Activated T-helper 17 cell treated with anti-CD3 and anti-CD28 coated beads, Interleukin-2, amount 50 U/mL, for 72 hours (primary cell): ENCODE measurements at regions not wholly inside any gene's neighbourhood (a gene's known extent, or its start where the extent isn't known, plus 50 kb on each side); places are given as distances from the start of the nearest gene placed in this dataset.
"Not testable (repeated sequence)": the region's sequence is repeated elsewhere in the genome, so short reads cannot be mapped to it uniquely, and the experiment has no call there.

ENCODE experiments used
- ATAC-seq: fragments of 150-1000 bp; cut with Tn5 transposase; replicated peaks from 2 replicates; pipeline ENCODE4 v1.10.0; 2021; ENCODE audit warnings: mild to moderate bottlenecking, moderate library complexity
- H3K27ac Mint-ChIP-seq: one replicate; pipeline ENCODE4 v1.8.0; 2022; ENCODE audit warnings: mixed read lengths
- H3K27me3 Mint-ChIP-seq: one replicate; pipeline ENCODE4 v1.8.0; 2022; ENCODE audit warnings: mixed read lengths
- H3K36me3 Mint-ChIP-seq: one replicate; pipeline ENCODE4 v1.8.0; 2022; ENCODE audit warnings: low read depth, mild to moderate bottlenecking, mixed read lengths
- H3K4me1 Mint-ChIP-seq: one replicate; pipeline ENCODE4 v1.8.0; 2022; ENCODE audit warnings: mixed read lengths
- H3K4me3 Mint-ChIP-seq: one replicate; pipeline ENCODE4 v1.8.0; 2022; ENCODE audit warnings: mild to moderate bottlenecking, mixed read lengths
- H3K9me3 Mint-ChIP-seq: one replicate; pipeline ENCODE4 v1.8.0; 2022; ENCODE audit warnings: mixed read lengths

GRCh38 chr16:88274126-88274750 lies 108.5 kb upstream of the ZNF469 start:
- not testable (repeated sequence) for ATAC-seq, H3K9me3 Mint-ChIP-seq, H3K4me3 Mint-ChIP-seq, H3K4me1 Mint-ChIP-seq, H3K27ac Mint-ChIP-seq, H3K36me3 Mint-ChIP-seq
- peaks cover 20% of the 10 kb centered on the region for H3K27me3 Mint-ChIP-seq

GRCh38 chr16:88274847-88275246 lies 107.9 kb upstream of the ZNF469 start:
- Mint-ChIP-seq H3K27me3 (peaks cover 16% of the 10 kb centered on the region), H3K9me3 (no peaks in the 10 kb centered on the region), H3K27ac (no peak overlapping the region), H3K36me3 (no peaks in the 10 kb centered on the region), H3K4me3 (no peak overlapping the region), H3K4me1 (no peaks in the 10 kb centered on the region)
- no peak for ATAC-seq

DNA sequence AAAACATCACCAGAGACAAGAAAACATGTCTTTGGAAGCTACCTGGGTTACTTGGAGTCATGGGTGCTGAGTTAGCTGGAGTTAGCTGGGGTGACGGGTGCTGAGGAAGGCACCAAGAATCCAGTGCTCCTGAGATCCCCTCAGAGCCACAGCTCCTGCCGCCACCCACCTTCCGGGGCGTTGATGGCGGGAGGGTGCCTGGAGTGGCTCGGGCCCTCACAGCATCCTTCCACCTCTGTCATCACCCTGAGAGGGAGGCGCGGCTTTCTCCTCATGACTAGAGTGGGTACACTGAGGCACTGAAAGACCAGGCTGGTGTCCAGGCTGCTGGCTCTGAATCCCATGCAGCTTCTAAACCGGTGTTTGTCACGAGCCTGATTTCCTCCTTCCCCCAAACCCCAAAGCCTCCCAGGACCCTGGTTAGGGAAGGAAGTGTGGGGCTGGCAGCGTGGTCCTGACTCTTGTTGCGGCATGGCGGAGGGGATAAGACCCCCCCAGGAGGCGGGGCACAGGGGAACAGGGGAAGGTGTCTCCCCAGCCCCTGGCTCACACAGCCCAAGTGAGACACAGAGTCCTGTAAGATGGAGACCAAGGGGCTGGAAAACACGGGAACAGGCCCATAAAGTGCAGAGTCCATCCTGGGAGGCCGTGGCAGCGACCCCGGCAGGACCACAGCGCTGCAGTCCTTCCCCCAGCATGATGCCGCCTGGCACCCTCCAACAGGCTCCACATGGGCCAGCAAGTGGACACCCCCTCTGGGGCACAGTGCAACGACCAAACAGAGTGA lies 107.2 kb upstream of the ZNF469 start:
- H3K27me3 Mint-ChIP-seq: peaks cover 16% of the 10 kb centered on the region

GRCh38 chr16:88276123-88276588 lies 106.6 kb upstream of the ZNF469 start:
- H3K4me3 Mint-ChIP-seq, ATAC-seq, H3K4me1 Mint-ChIP-seq, H3K36me3 Mint-ChIP-seq, H3K27ac Mint-ChIP-seq, H3K9me3 Mint-ChIP-seq: not testable (repeated sequence)
- H3K27me3 Mint-ChIP-seq: peaks cover 13% of the 10 kb centered on the region

More for the DNA sequence above, 107.2 kb upstream of the ZNF469 start:
- not testable (repeated sequence) for H3K4me1 Mint-ChIP-seq, H3K27ac Mint-ChIP-seq, ATAC-seq, H3K9me3 Mint-ChIP-seq, H3K4me3 Mint-ChIP-seq, H3K36me3 Mint-ChIP-seq

GRCh38 chr16:88276591-88276990 lies 106.2 kb upstream of the ZNF469 start:
- H3K27me3 Mint-ChIP-seq: peaks cover 13% of the 10 kb centered on the region
- no peak overlapping the region for H3K4me3 Mint-ChIP-seq
- ATAC-seq: no peak
- no peak overlapping the region for H3K27ac Mint-ChIP-seq
- H3K36me3 Mint-ChIP-seq: no peaks in the 10 kb centered on the region
- no peaks in the 10 kb centered on the region for H3K9me3 Mint-ChIP-seq
- no peaks in the 10 kb centered on the region for H3K4me1 Mint-ChIP-seq

- Mint-ChIP-seq H3K27me3 (no peaks in the 10 kb centered on the region), H3K4me3 (no peak overlapping the region), H3K4me1 (no peaks in the 10 kb centered on the region), H3K9me3 (no peaks in the 10 kb centered on the region), H3K36me3 (no peaks in the 10 kb centered on the region), H3K27ac (no peak overlapping the region)
- ATAC-seq: no peak
Observed at GRCh38 chr16:88279998-88280397, 102.8 kb upstream of the ZNF469 start.

GRCh38 chr16:88281858-88282563 lies 100.7 kb upstream of the ZNF469 start:
- no peaks in the 10 kb centered on the region for H3K27me3 Mint-ChIP-seq
- H3K4me1 Mint-ChIP-seq: no peaks in the 10 kb centered on the region
- no peaks in the 10 kb centered on the region for H3K36me3 Mint-ChIP-seq
- H3K27ac Mint-ChIP-seq: no peak overlapping the region
- ATAC-seq: no peak
- peaks cover 2% of the 10 kb centered on the region for H3K9me3 Mint-ChIP-seq
- H3K4me3 Mint-ChIP-seq: no peak overlapping the region

DNA sequence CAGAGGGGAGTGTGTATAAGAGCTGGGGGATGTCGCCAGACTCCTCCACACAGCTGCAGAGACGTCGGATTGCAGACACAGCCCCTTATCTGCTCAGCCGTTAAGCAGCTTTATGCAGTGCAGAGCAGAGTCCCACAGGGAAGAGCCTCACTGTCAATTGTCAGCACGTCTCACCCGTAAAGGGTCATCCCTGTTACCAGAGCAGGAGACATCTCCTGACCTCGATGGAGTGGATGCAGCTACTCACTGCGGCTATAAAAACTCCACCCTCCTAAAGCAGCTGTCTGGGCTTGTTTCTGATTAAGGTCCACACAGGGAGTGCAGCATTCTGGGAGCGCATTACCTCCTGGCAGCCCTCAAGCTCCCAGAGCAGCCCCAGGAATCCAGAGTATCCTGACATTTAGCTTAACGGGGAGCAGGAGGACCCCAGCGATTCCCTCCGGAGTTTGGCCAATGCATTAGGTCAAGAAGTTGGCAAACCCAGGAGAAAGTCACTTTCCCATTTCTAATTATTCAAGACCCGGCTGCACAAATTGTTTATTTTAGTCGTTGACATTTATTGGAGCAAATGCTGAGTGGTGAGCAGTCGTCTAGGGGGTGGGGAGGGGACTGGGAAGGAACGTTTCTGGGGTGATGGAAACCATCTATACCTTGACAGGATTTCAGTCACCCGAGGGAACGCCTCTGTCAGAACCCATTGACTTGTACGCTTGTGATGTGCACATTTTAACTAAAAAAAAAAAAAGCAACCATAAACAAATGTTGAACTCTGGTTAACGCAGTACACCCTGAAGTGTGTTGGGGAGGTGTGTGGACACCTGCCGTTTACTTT lies 100.0 kb upstream of the ZNF469 start:
- no peak for ATAC-seq
- Mint-ChIP-seq H3K4me1 (no peaks in the 10 kb centered on the region), H3K9me3 (peaks cover 5% of the 10 kb centered on the region), H3K27ac (no peak overlapping the region), H3K27me3 (no peaks in the 10 kb centered on the region), H3K36me3 (no peaks in the 10 kb centered on the region), H3K4me3 (no peak overlapping the region)

DNA sequence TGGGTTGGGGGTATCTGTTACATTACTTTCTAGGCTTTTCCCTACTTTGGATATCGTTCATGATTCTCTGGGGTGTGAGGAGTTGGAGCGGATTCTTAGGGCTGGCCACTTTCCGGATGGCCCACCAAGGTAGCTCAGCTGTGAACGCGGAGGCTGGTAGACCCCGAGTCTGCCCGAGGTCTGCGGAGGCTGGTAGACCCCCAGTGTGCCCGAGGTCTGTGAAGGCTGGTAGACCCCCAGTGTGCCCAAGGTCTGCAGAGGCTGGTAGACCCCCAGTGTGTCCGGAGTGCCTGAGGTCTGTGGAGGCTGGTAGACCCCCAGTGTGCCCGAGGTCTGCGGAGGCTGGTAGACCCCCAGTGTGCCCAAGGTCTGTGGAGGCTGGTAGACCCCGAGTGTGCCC lies 99.2 kb upstream of the ZNF469 start:
- Mint-ChIP-seq H3K4me3 (no peak overlapping the region), H3K27me3 (no peaks in the 10 kb centered on the region)
- ATAC-seq: no peak

DNA sequence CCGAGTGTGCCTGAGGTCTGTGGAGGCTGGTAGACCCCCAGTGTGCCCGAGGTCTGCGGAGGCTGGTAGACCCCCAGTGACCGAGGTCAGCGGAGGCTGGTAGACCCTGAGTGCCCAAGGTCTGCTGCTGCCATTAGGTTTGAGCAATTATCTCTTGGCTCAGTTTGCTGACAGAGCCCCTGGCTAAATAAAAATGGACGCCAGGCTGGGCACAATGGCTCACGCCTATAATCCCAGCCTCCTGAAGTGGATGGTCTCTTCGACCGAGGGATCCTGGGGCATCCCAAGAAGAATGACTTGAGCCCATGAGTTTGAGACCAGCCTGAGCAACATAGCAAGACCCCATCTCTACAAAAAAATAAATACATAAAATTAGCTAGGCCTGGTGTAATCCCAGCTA lies 98.7 kb upstream of the ZNF469 start:
- Mint-ChIP-seq H3K27ac (no peak overlapping the region), H3K36me3 (no peaks in the 10 kb centered on the region), H3K27me3 (no peaks in the 10 kb centered on the region), H3K4me1 (no peaks in the 10 kb centered on the region), H3K4me3 (no peak overlapping the region), H3K9me3 (peaks cover 5% of the 10 kb centered on the region)
- ATAC-seq: no peak

More for the DNA sequence above, 99.2 kb upstream of the ZNF469 start:
- H3K27ac Mint-ChIP-seq: no peak overlapping the region
- H3K4me1 Mint-ChIP-seq: no peaks in the 10 kb centered on the region
- peaks cover 5% of the 10 kb centered on the region for H3K9me3 Mint-ChIP-seq
- H3K36me3 Mint-ChIP-seq: no peaks in the 10 kb centered on the region

DNA sequence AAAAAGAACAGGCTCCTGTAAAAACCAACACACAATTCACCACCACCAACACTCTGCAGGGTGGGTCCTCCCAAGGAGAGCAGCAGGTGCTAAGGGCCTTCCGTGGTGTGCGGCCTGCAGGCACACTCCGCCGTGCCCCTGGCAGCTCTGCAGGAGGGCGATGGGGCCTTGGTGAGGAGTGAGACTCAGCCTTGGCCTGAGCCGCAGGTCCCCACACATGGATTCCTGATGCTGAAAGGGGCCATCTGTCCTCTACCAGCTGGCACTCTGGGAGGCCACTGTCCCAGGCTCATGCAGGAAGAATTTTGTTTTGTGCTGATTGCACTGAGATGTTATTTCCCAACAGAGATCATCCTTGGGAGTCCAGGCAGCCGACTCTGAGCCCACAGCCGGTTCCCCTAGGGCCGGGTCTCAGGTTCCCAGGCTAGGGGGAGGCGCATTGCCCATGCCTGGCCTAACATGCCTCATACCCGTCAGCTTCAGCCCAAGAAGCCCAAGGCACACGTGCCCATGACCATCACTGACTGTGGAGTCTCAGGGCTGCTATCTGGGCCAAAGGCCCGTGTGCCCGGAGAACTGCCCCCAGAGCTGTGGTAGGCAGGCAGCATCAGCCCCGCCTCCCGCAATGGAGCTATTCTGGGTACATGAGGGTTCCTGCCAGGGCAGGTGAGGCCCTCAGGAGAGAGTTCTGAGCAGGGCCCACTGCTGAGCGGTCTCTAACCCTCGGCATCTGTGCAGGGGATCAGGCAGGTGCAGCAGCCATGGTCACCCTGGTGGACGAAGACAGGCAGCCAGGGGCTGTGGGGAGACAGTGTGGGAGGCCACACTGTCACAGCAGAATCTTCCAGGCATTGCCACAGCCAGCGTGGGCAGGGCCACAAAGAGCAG lies 97.9 kb upstream of the ZNF469 start:
- no peaks in the 10 kb centered on the region for H3K36me3 Mint-ChIP-seq
- no peaks in the 10 kb centered on the region for H3K27me3 Mint-ChIP-seq
- H3K4me3 Mint-ChIP-seq: no peak overlapping the region
- no peak for ATAC-seq
- H3K4me1 Mint-ChIP-seq: no peaks in the 10 kb centered on the region
- no peak overlapping the region for H3K27ac Mint-ChIP-seq
- peaks cover 5% of the 10 kb centered on the region for H3K9me3 Mint-ChIP-seq

GRCh38 chr16:88285514-88285822 lies 97.3 kb upstream of the ZNF469 start:
- Mint-ChIP-seq H3K36me3 (no peaks in the 10 kb centered on the region), H3K9me3 (peaks cover 5% of the 10 kb centered on the region), H3K4me3 (no peak overlapping the region), H3K27ac (no peak overlapping the region), H3K4me1 (no peaks in the 10 kb centered on the region), H3K27me3 (no peaks in the 10 kb centered on the region)
- ATAC-seq: no peak

GRCh38 chr16:88286301-88286923 lies 96.3 kb upstream of the ZNF469 start:
- ATAC-seq: no peak
- no peaks in the 10 kb centered on the region for H3K4me1 Mint-ChIP-seq

More at GRCh38 chr16:88286301-88286923, 96.3 kb upstream of the ZNF469 start:
- H3K27ac Mint-ChIP-seq: no peak overlapping the region
- no peaks in the 10 kb centered on the region for H3K36me3 Mint-ChIP-seq
- peaks cover 5% of the 10 kb centered on the region for H3K9me3 Mint-ChIP-seq
- H3K27me3 Mint-ChIP-seq: no peaks in the 10 kb centered on the region
- H3K4me3 Mint-ChIP-seq: no peak overlapping the region
